ENCODE measurements at regions not wholly inside any gene's neighbourhood (a gene's known extent, or its start where the extent isn't known, plus 50 kb on each side); places are given as distances from the start of the nearest gene placed in this dataset.
"Not testable (repeated sequence)": the region's sequence is repeated elsewhere in the genome, so short reads cannot be mapped to it uniquely, and the experiment has no call there.

DNA sequence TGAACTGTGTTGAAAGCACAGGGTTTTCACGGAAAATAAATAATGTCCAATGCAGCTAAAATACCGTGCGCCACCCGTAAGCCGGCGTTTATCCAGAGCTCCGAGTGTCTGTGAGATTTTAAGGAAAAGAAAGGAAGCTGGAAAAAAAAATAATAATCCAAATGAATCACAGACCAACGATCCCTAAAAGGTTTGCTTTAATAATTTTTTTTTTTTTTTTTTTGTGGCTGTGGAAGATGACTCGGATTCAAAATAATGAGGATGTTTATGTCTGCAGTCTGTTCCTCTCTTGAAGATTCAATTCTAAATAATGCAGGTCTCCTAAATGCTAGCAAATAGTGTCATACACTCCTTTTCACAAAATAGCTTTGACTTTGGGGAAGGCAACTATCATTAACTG lies 84.6 kb upstream of the PPP2R3B start:
- no peak for DNase-seq (ENCODE audit: low read depth in 1 of 2, low spot score in 1 of 2)
- no peak for TF ChIP-seq JUND (IDR thresholded peaks at IDR 0.05; ENCODE audit: low read depth)
- in situ Hi-C loops (cut with HindIII; ENCODE audit: low pct_unique_long_range_greater_than_20kb, low sequenced_read_pairs): no loop called here

DNA sequence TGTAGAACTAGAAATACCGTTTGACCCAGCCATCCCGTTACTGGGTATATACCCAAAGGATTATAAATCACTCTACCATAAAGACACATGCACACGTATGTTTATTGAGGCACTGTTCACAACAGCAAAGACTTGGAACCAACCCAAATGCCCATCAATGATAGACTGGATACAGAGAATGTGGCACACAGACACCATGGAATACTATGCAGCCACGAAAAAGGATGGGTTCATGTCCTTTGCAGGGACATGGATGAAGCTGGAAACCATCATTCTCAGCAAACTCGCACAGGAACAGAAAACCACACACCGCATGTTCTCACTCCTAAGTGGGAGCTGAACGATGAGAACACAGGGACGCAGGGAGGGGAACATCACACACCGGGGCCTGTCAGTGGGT lies 85.6 kb upstream of the PPP2R3B start:
- DNase-seq (ENCODE audit: low read depth in 1 of 2, low spot score in 1 of 2); in situ Hi-C loops (cut with HindIII; ENCODE audit: low pct_unique_long_range_greater_than_20kb, low sequenced_read_pairs): not testable (repeated sequence)

DNA sequence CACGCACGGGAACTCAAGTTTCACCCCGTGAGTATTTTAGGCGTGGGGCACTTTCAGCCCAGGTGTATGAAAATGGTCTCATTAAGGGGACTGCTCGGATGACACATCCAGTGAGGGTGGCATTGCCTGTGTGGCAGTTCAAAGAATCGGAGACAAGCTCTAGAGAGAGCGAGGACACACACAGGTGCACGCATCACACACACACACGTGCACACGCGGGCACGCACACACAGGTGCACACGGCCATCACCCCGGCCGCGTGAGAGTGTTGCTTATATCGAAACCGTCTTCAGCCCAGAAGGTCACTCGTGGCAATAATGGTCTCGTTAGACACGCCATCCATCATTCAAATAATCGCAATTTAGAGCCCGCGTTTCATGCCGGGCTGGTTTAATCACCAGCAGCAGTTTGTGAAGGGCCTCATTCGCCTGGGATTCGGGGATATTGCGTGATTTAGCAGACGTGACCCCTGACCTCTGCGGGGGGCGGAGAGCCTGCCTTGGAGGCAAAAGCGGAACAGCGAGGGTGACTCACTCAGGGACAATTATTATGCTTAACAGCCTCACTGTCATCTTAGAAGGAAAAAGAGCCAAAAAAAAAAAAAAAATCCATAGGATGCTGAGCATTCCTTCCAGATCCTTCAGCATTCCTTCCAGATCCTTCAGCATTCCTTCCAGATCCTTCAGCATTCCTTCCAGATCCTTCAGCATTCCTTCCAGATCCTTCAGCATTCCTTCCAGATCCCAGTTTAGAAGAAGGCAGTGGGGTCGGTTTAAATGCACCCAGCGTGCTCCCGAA lies 89.4 kb upstream of the PPP2R3B start:
- TF ChIP-seq JUND (IDR thresholded peaks at IDR 0.05; ENCODE audit: low read depth): no peak
- in situ Hi-C loops (cut with HindIII; ENCODE audit: low pct_unique_long_range_greater_than_20kb, low sequenced_read_pairs): no loop called here
- DNase-seq (ENCODE audit: low read depth in 1 of 2, low spot score in 1 of 2): no peak

DNA sequence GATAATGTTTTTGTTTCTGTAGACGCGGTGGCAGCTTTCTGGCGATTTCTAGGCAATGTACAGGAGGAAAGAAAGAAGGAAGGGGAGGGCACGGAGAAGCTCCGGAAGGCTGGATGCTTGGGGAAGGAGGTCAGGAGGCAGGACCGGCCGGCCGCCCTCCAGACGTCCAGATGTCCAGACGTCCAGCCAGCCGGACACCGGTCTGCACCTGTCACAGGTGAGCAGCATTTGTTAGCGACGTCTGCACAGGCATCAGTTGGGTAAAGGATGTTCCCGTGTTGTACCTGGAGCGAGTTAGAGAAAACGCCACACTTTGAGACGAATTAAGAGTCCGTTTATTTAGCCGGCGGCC lies 90.0 kb upstream of the PPP2R3B start:
- no peak for TF ChIP-seq JUND (IDR thresholded peaks at IDR 0.05; ENCODE audit: low read depth)
- in situ Hi-C loops (cut with HindIII; ENCODE audit: low pct_unique_long_range_greater_than_20kb, low sequenced_read_pairs): no loop called here
- DNase-seq (ENCODE audit: low read depth in 1 of 2, low spot score in 1 of 2): no peak

DNA sequence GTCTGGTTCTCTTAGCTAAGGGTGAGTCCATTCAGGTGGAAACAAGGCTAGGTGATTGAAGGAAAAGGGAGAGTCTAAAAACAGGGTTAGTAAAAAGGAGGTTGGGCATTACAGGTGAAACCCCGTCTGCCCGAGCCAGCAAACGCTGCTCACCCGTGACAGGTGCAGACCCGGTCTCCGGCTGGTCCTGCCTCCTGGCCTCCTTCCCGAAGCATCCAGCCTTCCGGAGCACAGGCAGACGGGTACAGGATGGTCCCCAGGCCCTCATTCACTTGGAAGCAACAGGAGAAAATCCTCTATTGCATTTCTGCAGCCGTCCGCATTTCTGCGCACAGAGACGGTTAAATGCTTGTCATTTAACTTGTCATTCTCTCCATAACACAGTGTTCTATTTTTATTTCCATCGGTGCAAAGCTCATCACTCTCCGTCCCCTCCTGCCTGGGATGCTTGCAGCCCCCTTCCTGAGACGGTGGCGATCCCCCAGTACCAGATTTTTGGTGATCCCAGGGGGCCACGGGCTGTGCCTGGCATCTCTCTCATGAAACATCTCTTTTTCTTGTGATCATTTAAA lies 90.8 kb upstream of the PPP2R3B start:
- TF ChIP-seq JUND (IDR thresholded peaks at IDR 0.05; ENCODE audit: low read depth): no peak
- no peak for DNase-seq (ENCODE audit: low read depth in 1 of 2, low spot score in 1 of 2)
- in situ Hi-C loops (cut with HindIII; ENCODE audit: low pct_unique_long_range_greater_than_20kb, low sequenced_read_pairs): no loop called here

DNA sequence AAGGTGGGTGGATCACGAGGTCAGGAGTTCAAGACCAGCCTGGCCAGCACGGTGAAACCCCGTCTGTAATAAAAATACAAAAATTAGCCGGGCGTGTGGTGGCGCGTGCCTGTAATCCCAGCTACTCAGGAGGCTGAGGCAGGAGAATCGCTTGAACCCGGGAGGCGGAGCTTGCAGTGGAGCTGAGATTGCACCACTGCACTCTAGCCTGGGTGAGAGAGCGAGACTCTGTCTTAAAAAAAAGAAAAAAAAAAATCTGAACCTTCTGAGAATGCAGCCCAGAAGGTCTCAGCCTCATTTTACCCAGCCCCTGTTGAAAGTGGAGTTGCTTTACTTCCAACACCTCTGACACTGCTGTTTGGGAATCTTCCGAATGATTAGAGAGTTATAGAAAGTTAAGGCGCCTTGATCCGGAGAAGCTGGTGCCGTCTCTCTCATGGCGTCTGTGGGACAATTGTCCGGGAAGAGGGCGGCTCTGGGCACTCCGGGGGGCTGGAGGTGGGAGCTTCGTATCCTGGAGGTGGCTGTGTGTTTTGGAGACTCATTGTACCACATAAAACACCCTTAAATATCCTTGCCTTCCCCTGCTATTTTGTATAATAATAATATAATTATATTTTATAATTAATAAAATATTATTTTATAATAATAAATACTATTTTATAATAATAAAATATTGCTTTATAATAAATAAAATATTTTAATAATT lies 92.7 kb upstream of the PPP2R3B start:
- in situ Hi-C loops (cut with HindIII; ENCODE audit: low pct_unique_long_range_greater_than_20kb, low sequenced_read_pairs): no loop called here
- no peak for DNase-seq (ENCODE audit: low read depth in 1 of 2, low spot score in 1 of 2)
- no peak for TF ChIP-seq JUND (IDR thresholded peaks at IDR 0.05; ENCODE audit: low read depth)

DNA sequence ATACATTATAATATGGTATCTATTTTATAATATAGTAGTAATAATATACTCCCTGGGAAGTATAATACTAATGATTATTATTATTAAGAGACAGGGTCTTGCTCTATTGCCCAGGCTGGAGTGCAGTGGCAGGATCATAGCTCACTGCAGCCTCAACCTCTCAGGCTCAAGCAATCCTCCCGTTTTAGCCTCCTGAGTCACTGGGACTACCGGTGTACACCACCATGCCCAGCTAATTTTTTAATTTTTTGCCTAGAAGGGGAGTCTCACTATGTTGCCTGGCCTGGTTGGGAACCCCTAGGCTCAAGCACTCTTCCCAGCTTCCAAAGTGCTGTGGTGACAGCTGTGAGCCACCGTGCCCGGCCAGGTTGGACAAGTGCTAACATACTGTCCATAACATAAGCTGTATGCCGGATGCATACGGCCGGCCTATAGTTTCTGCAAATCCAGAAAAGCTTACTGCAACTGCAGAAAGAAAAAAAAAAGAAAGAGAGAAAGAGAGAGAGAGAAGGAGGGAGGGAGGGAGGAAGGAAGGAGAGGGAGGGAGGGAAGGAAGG lies 94.2 kb upstream of the PPP2R3B start:
- DNase-seq (ENCODE audit: low read depth in 1 of 2, low spot score in 1 of 2): no peak
- no peak for TF ChIP-seq JUND (IDR thresholded peaks at IDR 0.05; ENCODE audit: low read depth)
- in situ Hi-C loops (cut with HindIII; ENCODE audit: low pct_unique_long_range_greater_than_20kb, low sequenced_read_pairs): no loop called here

DNA sequence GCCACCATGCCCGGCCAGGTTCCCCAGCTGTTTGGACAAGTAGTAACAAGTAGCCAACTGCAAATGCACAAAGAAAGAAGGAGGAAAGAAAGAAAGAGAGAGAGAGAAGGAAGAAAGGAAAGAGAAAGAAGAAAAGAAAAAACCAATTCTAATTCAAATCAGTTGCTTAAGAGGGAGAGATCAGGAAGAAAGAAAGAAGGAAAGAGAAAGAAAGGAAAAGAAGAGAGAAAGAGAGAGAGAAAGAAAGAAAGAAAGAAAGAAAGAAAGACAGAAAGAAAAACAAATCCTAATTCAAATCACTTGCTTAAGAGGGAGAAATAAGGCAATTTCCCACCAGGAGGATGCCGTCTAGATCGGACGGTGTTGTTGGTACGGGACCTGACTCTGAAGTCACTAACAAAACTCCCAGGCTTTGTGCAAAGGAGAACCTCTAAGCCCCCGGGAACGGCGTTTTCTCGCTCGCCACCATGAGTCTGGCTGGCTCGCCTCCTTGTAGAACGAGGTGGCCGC lies 95.5 kb upstream of the PPP2R3B start:
- no peak for DNase-seq (ENCODE audit: low read depth in 1 of 2, low spot score in 1 of 2)
- TF ChIP-seq JUND (IDR thresholded peaks at IDR 0.05; ENCODE audit: low read depth): no peak
- in situ Hi-C loops (cut with HindIII; ENCODE audit: low pct_unique_long_range_greater_than_20kb, low sequenced_read_pairs): no loop called here

DNA sequence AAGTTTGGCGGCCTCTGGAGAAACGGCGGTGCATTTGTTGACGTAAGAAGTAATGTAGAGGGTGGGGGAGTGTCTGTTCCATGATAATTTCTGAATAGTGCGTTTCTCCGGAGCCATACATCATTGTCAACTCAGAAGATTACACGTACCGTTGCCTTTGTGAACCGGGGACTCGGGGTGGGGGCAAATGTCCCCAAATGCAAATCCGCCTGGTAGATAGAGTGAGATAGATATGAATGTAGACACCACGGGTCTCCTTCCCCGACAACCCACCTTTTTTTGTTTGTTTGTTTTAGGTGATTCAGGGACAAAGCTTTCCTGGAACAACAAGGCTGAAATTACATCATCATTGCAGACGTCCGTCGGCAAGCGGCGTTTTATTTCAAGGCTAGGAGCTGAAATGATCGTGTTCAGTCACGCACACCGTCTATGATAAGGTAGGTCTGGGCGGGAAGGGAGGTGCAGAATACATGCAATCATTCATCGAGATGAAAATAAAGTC lies 96.0 kb upstream of the PPP2R3B start:
- in situ Hi-C loops (cut with HindIII; ENCODE audit: low pct_unique_long_range_greater_than_20kb, low sequenced_read_pairs): no loop called here
- no peak for DNase-seq (ENCODE audit: low read depth in 1 of 2, low spot score in 1 of 2)
- TF ChIP-seq JUND (IDR thresholded peaks at IDR 0.05; ENCODE audit: low read depth): no peak

DNA sequence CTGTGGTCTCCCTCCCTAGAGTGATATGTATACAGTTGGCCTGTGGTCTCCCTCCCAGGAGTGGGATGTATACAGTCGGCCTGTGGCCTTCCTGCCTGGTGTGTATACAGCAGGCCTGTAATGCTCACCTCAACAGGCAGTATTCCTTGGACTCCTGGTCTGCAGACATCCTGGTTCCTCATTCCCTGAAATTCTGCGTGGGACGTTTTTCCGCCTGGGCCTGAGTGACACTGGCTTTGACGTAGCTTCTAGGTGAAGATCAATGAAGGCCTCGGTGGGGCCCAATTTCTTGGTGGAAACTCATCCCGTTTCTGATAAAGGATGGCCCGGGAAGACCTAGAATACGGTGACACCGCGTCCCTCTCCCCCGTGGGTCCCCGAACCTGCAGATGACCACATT lies 98.7 kb upstream of the PPP2R3B start:
- DNase-seq (ENCODE audit: low read depth in 1 of 2, low spot score in 1 of 2): no peak
- in situ Hi-C loops (cut with HindIII; ENCODE audit: low pct_unique_long_range_greater_than_20kb, low sequenced_read_pairs): no loop called here
- no peak for TF ChIP-seq JUND (IDR thresholded peaks at IDR 0.05; ENCODE audit: low read depth)

DNA sequence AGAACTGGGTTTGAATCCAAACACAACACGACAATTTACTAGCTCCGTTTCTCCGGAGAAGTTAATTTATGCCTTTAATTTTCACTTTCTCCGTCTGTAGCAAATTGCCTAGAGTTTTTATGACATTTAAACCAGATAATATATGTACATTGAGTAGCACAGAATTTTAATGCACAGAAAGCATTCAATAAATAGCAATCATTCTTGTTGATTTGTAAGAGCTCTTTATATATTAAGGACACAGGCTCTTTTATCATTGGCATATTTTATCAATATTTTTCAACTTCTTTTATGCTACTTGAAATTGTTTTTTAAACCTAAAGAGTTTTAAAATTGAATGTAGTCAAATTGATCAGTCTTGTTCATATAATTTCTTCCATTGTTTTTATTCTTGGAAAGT lies 99.6 kb upstream of the PPP2R3B start:
- in situ Hi-C loops (cut with HindIII; ENCODE audit: low pct_unique_long_range_greater_than_20kb, low sequenced_read_pairs): no loop called here
- no peak for DNase-seq (ENCODE audit: low read depth in 1 of 2, low spot score in 1 of 2)
- TF ChIP-seq JUND (IDR thresholded peaks at IDR 0.05; ENCODE audit: low read depth): no peak

DNA sequence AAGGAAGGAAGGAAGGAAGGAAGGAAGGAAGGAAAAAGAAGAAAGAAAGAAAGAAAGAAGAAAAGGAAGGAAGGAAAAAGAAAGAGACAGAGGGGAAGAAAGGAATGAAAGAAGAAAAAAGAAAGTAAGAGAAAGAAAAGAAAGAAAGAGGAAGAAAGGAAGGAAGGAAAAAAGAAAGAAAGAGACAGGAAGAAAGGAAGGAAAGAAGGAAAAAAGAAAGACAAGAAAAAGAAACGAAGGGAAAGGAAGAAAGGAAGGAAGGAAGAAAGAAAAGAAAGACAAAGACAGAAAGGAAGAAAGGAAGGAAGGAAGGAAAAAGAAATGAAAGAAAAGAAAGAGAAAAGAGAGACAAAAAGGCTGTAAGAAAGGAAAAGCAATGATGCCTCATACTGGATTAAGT lies 101.1 kb upstream of the PPP2R3B start:
- TF ChIP-seq JUND (IDR thresholded peaks at IDR 0.05; ENCODE audit: low read depth): no peak
- in situ Hi-C loops (cut with HindIII; ENCODE audit: low pct_unique_long_range_greater_than_20kb, low sequenced_read_pairs): no loop called here
- DNase-seq (ENCODE audit: low read depth in 1 of 2, low spot score in 1 of 2): no peak

DNA sequence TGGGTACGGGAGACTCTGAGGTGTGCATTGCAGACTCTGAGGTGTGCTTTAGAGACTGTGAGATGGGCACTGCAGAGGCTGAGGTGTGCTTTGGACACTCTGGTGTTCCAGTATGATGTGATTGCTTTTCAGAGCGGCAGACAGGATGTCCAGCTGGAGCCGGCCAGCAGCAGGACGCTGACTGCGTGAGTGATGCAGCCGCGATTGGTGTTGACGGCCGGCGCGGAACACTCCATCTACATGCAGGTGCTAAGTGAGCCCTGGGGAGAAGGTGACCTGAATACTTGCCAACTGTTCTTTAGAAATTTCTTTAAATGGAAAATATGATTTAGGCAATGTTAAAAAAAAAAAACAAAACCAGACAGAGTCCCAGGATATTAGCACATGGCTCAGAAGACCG lies 103.1 kb upstream of the PPP2R3B start:
- no peak for TF ChIP-seq JUND (IDR thresholded peaks at IDR 0.05; ENCODE audit: low read depth)
- in situ Hi-C loops (cut with HindIII; ENCODE audit: low pct_unique_long_range_greater_than_20kb, low sequenced_read_pairs): no loop called here
- DNase-seq (ENCODE audit: low read depth in 1 of 2, low spot score in 1 of 2): no peak

Data from T47D (cell line).